Endothelial cell of hepatic sinusoid (primary cell): ENCODE measurements at regions not wholly inside any gene's neighbourhood (a gene's known extent, or its start where the extent isn't known, plus 50 kb on each side); places are given as distances from the start of the nearest gene placed in this dataset.
"Not testable (repeated sequence)": the region's sequence is repeated elsewhere in the genome, so short reads cannot be mapped to it uniquely, and the experiment has no call there.

ENCODE experiments used
- in situ Hi-C: cut with HindIII; loops from 2 replicates; pipeline ENCODE4 v1.10.0; 2017; ENCODE audit warnings: low sequenced_read_pairs

DNA sequence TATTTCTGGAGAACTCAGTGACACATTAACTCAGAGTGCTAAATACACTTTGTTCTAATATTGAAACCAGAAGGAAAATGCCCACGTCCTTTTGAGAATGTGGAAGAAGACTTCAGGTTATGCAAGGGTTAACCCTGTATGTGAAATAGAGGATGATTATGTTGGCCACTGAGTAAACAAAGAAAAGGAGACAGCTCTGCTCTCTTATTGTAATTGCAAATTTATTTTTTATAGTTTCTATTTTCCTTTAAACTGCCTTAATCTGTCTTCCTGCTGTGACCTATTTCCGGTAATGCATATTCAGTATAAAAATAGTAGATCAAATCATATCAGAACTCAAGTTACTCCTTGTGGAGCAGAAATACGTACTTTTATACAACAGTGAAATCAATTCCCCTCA is 1239.2 kb downstream of the ROBO2 start:
- in situ Hi-C loops, result loop anchor here (5.0 kb wide), 1 partner anchor 73 kb away; no protein-coding TSS in a partner anchor

DNA sequence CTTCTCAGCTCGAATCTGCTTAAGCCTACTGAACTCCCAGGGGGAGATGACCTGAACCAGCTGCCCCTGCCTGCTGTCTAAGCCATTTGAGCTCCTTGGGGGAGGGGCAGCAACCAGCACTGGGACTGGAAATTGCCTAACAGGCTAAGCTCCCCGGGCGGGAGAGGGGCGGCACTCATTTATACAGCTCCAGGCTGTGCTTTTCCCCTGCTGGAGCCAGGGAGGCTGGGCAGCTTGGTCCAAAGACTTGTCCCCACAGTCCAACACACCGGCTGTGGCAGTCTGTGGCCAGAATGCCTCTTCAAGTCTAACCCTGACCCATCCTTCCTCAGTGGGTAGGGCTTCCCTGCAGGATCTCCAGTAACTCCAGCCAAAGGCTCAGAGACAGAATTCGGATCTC is 1241.5 kb downstream of the ROBO2 start:
- in situ Hi-C loops, result no loop called here

DNA sequence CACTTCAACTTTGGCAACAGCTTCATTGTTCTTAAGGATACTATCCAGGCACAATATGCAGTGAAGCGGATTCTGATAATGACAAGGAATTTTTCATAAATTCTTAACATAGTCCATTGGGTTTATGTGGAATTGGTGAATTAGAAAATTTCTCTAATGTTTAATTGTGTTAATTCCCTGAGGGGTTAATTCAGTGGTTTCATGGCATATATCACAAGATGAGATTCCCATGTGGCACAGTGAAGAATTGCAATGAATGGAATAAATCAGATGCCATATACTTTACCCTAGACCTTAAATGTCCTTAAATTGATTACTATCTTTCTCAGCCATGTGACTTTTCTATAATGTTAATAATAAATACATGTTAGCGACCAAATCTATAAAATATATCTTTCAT is 1244.1 kb downstream of the ROBO2 start:
- in situ Hi-C loops, result no loop called here

DNA sequence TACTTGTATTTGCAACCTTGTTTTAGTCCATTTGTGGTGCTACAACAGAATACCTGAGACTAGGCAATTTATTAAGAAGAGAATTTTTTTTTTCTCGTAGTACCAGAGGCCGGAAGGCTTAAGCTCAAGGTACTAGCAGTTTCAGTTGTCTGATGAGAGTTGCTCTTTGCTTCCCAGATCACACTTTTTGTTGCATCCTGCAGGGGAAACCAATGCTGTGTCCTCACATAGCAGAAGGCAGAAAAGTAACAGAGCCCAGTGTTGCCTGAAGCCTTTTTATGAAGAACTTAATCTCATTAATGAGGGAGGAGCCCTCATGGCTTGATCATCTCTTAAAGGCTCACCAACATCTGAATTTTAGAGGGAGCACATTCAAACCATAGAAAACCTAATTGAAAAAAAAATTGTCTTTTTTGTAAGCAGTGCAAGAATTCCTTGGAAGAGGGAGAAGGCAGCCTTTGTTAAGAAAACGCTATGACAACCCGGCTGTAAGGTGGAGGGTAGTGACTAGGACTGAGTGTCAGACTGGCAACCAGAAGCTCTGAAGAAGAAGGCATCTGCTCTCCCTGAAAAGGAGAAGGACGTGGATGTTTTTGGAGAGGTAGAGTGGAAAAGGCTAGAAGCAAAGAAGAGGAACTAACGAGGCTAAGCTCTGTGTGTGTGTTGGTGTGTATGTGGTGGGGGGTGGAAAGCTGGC is 1245.3 kb downstream of the ROBO2 start:
- in situ Hi-C loops, result no loop called here

DNA sequence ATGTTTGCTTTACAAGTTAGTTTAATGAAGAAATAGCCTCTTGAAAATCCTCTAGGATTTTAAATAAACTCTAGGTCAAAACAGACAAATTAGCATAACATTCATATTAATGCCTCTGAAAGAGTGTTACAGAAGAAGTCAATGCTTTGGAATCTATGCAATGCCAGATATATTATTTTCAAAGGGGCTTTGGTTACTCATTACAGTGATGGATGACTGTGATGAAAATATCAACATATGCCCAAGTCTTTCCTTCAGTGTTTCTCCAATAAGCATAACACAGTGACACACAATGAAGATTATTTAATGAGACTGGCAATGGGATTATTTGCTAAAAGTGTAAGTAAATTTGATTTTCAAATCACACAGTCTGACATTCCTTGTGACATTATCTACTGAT is 1247.2 kb downstream of the ROBO2 start:
- in situ Hi-C loops, result no loop called here

DNA sequence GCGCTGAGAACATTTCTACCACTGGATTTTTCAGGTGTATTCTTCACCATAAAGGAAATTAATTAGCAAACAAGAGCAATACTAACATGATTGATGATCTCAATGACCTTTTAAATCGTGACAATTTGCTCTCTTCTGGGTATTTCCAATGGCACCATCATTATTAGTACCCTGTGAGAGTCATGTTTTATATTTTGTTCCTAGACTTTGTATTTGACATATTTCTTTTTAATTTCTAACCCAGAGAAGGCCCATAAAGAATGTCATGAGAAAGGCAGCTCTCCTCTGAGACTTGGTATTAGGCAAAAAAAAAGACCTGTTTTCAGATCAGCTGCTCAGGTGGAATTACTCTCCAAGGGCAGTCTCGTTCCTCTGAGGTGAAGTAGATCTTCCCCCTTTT is 1253.4 kb downstream of the ROBO2 start:
- in situ Hi-C loops, result no loop called here

DNA sequence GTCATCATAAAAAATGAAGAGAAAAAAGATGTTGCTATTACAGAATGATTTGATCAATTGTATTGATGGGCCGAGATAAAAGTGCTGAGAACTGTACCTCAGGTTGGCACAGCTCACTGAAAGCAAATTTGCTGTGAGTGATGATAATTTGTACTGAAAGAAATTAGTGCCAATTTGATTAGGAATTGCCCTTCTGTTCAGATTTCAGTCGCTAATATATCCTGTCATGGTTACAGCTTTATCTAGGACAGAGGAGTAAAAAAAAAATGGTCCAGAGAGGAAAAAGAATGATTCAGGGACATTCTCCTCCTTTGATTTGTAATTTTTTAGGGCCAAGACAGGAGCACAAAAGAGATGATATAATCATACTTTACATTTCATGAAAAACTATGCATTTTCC is 1264.2 kb downstream of the ROBO2 start:
- in situ Hi-C loops, result no loop called here

DNA sequence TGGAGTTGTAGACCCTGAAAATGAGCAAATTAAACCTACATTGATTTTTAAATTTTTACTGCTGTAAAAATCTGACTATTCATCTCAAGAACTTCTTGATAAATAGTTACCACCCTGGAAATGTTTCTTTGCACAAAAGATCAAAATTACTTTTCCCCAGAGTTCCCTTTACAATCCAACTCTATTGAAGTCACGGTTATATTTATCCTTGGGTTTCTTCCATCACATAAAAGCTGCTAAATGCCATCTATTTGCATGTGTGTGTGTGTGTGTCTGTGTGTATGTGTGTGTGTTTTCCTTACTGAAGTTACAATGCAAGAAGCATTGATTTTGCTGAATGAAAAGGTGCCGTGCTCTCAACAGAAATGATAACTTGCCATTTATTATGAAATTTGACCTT is 1273.0 kb downstream of the ROBO2 start:
- in situ Hi-C loops, result no loop called here

DNA sequence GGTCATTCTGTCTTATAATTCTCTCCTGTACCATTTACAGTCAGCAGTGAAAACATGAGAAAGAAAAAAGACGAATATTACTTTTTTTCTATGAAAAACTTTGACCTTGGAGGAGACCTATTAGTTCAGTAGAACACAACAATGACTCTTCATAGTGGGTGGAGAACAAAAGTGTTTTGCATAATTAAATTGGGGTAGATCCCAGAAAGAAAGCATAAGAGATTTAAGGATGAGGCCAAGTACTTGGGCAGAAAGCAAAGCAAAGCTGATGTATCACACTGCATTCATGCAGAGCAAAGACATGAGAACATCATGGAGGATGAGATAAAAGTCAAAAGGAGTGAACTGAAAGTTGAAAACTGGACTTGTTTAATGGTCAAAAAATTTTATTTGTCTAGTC is 1273.4 kb downstream of the ROBO2 start:
- in situ Hi-C loops, result no loop called here

DNA sequence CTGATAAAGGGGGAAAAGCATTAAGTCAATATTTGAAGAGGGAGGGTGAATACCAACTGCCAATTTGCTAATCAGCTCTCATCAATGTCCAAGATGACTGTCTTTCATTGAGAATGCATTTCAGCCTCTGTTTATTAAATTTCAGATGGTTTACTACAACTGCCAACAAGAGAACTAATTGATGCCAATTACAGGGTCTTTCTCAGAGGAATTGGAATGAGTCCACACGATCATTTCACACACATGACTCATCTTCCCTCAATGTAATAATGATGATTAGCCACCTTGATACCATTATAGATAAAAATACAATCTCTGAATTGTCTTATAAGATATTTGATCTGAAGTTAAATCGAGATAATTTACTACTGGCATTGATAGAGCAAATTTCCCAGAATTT is 1274.4 kb downstream of the ROBO2 start:
- in situ Hi-C loops, result no loop called here

DNA sequence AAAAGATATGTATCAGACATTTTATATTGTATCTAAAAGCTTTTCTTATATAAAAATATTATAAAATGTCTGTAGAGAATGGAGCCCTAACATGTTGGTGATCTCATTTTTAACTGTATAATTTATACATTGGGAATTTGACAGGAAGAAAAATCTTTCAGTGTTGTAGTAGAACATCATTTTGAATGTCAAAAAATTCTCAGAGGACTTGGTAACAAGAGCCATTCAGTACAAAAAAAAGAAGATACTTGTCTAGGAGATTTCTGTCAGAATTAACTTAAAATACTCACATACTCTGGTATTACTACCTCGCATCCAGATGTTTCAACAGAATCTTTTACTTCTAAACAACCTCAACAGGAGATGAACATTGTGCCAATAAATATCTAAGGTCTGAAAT is 1277.9 kb downstream of the ROBO2 start:
- in situ Hi-C loops, result no loop called here

DNA sequence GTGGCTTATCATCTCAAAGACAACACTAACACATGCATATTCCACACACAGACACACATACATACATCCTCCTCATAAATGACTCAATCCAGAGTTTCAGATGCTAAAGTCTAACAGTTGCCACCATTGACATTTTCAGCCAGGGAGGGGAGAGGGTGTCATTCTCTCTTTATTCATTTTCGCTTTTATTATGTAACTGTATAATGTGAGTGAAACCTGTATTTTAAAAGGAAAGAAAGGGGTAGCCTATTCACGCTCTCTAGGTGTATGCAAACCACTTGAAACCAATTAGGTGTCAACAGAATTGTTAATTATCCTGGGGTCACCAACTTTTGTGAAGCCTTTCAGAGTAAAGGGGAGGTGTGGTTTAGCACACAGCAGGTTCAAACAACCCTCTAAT is 1282.9 kb downstream of the ROBO2 start:
- in situ Hi-C loops, result no loop called here

DNA sequence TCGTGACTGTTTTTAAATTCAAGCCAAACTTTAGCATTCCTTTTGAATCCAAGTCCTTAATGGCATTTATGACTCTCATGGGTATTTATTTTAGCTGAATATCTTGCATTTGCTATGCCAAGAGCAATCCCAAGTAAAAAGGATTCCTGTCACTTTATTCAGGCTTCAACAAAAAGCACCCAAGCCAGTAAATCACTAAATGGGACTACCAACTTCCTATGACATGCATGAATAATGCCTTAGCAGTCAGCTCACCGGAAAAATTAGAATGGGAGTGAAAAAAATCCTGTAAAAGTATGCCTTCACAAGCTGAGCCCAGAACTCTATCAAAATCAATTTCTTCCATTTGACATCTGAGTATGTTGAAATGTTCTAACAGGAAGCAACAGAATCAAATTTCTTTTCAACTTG is 1297.9 kb downstream of the ROBO2 start:
- in situ Hi-C loops, result no loop called here

DNA sequence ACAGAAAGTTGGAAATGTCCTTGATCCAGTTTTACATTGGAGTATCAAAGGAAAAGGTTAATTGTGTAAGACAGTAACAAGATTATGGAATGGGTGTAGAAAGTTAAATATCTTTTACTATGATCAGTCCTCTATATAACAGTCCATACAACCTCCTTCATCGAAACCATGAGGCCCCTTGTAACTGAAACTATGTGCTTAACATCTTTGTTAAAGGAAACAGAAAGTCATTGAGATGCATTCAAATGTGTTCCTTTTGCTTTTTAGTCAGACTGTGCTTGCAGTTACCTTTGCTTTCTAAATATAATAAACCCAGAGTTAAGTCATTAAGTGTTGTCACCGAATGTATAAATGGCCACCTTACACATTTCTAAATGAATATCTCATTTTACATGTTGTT is 1298.5 kb downstream of the ROBO2 start:
- in situ Hi-C loops, result no loop called here

DNA sequence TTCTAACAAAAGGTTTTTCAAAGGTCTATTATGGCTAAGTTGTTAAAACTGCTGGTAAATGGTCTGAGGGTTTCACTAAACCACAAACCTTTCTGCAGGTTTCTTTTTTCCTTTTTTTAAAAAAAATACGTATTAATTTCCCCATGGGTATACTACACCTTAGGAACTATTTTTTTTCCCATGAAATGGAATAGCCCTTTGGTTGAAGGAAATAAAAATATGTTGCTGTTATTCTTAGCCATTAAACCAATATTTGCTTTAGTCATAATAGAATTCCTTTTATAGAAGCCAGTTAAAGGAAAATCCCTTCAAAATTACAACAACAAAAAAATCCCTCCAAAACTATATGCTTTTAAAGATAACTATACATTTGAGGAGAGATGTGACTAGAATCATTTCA is 1303.3 kb downstream of the ROBO2 start:
- in situ Hi-C loops, result no loop called here

DNA sequence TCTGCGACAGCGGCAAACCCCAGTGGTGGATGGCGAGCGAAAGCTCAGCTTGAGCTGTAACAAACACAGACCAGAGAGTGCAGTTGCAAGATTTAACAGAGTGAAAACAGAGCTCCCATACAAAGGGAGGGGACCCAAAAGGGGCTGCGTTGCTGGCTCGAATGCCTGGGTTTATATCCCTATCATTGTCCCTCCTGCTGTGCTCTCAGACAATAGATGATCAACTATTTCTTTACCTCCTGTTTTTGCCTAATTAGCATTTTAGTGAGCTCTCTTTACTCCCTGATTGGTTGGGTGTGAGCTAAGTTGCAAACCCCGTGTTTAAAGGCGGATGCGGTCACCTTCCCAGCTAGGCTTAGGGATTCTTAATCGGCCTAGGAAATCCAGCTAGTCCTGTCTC is 1304.4 kb downstream of the ROBO2 start:
- in situ Hi-C loops, result not testable (repeated sequence)

DNA sequence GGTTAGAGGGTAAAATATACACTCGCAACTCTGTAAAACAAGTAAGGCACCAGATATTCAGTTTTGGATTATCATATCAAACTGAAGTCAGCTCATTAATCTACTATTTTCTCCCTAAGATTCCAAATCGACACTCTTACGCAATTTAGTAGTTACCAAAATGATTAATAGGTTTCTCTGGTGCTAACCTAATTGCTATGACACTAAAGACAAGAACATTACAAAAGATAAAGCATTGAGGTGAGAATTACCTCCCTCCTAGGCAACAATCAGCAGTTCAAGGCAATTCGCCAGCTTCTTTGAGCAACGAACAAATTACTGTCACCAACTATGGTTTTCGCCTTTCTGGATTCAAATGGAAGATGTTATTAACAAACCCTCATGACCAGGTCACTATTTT is 1305.0 kb downstream of the ROBO2 start:
- in situ Hi-C loops, result no loop called here

DNA sequence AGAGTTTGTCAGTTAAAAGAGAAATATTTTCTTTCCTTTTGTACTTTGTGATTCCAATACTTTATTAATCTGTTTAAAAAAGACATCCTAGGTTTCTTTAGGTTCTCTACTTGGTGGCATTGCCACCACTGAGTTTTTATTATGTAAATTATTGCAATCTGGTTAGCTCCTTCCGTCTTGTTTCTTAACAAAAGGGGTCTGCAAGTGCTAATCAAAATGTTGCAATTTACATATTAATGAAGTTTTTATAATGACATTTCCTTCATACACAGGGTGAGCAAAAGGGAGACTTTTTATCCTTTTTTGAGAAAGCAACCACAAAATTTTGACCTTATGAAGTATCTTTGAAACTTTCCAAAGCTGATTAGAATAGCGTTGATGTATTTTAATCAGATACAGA is 1307.3 kb downstream of the ROBO2 start:
- in situ Hi-C loops, result no loop called here

DNA sequence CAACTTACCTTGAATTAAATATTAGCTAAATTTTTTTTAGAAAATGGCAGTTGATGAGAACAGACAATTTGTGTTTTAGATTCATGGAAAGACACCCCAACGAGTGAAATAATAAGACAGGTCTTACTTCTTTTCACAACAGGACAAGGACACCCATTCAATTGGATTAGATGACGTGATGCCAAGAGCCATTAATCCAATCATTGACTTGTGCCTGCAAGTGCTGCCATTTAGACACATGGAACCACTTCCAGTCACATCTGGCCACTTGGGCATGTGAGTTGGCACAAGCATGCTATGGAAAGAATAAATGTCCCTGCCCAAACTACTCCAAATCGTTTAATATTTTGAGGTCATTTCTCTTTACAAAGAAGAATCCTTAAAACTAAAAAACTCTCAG is 1308.8 kb downstream of the ROBO2 start:
- in situ Hi-C loops, result no loop called here

DNA sequence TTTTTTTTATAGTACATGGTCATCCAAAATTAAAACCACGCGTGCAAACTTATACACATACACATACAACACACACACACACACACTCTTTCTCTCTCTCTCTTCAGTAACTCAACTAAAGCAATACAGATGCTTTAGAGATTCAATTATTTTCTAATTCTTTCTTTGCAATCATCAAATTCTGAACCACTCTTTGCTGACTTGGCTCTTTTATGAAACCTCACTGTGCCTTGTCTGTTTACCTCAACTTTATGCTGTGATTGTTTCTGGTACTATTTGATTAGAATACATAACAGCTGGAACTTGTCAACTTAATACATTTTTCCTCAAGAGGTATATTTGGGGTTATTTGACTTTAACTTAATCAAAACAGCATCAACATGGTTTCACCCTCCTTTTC is 1309.7 kb downstream of the ROBO2 start:
- in situ Hi-C loops, result no loop called here

DNA sequence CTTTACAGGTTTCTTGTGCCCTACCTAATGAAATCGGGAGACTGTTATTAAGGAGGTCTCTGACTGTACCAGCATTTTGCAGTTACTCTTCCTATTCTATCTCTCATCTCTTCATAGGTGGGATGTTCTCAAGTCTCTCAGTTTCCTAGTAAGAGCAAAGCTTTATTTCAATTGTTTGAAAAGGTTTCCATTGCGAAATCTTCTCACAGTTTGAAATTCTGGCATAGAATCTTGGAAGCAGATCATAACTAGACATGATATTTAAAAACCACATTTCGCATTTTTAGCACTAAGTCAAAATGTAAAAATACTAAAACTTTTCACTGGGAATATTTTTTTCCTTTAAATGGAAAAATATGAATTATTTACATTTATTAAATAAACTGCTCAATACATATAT is 1311.4 kb downstream of the ROBO2 start:
- in situ Hi-C loops, result loop anchor here (5.0 kb wide), 2 partner anchors 71 to 74 kb away; no protein-coding TSS in a partner anchor

DNA sequence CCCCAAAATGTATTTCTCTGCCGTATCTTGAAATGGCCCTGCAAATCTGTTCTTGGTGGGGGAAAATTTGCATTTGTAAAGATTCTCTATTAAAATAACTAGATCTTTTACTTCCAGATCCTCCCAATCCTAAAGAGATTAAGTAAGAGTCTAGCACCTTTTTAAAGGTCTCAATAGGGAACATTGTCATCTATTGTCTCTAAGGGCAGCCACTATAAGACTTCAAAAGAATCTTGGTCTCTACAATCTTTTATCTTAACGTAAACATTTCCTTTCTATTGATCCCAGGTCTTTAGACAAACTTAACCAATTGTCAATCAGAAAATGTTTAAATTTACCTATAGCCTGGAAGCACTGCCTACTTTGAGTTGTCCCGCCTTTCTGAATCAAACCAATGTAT is 1313.3 kb downstream of the ROBO2 start:
- in situ Hi-C loops, result loop anchor here (5.0 kb wide), 2 partner anchors 69 to 76 kb away; no protein-coding TSS in a partner anchor

DNA sequence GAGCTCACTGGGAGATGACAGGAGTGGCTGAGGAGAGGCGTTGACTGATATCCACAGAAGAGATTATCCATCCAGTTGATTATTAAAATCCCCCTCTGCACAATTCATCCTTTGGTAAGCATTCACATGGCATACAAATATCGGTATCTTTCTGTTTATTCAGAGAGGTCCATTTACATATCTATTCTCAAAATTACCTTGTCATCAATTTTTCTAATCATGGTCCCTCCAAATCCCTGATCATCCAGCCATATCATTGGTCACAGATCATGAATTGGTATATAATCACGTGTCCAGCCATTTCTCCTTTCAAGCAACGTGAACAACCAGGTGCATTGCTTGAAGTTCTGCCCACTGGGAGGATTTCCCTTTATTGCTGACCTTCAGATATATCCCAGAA is 1321.0 kb downstream of the ROBO2 start:
- in situ Hi-C loops, result no loop called here
